ENCODE measurements at regions not wholly inside any gene's neighbourhood (a gene's known extent, or its start where the extent isn't known, plus 50 kb on each side); places are given as distances from the start of the nearest gene placed in this dataset.

DNA sequence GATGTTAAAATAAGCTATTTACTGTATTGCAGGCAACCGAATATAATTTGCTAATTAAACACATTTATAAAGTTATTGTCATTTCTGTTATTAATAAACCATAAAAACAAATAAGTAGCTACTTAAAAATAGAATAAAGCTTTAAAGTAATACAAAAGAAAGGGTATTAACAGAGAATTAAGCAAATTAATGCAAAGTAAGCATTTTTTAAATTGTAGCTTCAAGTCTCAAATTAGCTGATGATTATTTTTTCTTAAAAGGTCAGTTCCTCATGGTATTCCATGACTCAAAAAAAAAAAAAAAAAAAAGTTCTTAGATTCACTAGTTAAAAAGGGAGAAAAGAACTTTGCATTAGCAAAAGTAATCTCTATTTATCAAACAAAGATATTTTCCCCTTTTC is 292.5 kb downstream of the SLITRK1 start:
- DNase-seq: no peak

GRCh38 chr13:83577183-83577582 is 305.1 kb downstream of the SLITRK1 start:
- no peak for DNase-seq

- DNase-seq: no peak
These were observed 314.3 kb downstream of the SLITRK1 start for GRCh38 chr13:83568019-83568418.

- no peak for DNase-seq
These were observed 318.8 kb downstream of the SLITRK1 start for GRCh38 chr13:83563499-83563898.

- no peak for DNase-seq
These were observed 324.4 kb downstream of the SLITRK1 start for GRCh38 chr13:83557845-83558244.

DNA sequence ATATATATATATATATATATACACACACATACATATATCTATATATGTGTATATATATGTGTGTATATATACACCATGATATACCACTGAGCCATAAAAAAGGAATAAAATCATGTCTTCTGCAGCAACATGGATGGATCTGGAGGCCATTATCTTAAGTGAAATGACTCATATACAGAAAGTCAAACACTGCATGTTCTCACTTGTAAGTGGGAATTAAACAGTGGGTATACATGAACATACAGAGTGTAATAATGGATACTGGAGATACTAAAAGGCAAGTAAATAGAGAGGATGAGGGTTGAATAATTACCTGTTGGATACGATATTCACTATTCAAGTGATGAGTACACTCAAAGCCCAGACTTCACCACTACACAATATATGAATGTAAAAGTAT is 332.6 kb downstream of the SLITRK1 start:
- DNase-seq: no peak

- DNase-seq: no peak
These were observed 335.2 kb downstream of the SLITRK1 start for GRCh38 chr13:83547043-83547442.

GRCh38 chr13:83546476-83546875 is 335.8 kb downstream of the SLITRK1 start:
- no peak for DNase-seq

- DNase-seq: no peak
These were observed 343.6 kb downstream of the SLITRK1 start for GRCh38 chr13:83538636-83539035.

GRCh38 chr13:83536941-83537340 is 345.3 kb downstream of the SLITRK1 start:
- no peak for DNase-seq

- DNase-seq: no peak
These were observed 346.1 kb downstream of the SLITRK1 start for GRCh38 chr13:83536153-83536552.

DNA sequence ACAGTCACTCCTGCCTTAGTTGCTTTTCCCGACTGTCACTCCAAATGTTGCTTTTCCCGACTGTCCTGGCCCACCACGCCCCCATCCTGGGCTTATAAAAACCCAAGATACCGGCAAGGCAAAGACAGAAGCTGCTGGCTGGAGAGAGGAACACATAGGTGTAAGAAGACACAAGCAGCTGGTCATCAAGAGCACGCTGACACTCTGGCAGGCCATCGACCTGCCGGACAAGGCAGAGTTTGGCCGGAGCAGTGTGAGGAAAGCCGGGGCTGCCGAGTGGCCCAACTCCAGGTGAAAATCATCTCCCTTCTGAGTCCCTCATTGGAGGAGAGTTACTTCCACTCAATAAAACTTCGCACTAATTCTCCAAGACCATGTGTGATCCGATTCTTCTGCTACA is 349.5 kb downstream of the SLITRK1 start:
- no peak for DNase-seq

- no peak for DNase-seq
These were observed 351.3 kb downstream of the SLITRK1 start for GRCh38 chr13:83531022-83531421.

- DNase-seq: no peak
These were observed 365.5 kb downstream of the SLITRK1 start for GRCh38 chr13:83516781-83517180.

DNA sequence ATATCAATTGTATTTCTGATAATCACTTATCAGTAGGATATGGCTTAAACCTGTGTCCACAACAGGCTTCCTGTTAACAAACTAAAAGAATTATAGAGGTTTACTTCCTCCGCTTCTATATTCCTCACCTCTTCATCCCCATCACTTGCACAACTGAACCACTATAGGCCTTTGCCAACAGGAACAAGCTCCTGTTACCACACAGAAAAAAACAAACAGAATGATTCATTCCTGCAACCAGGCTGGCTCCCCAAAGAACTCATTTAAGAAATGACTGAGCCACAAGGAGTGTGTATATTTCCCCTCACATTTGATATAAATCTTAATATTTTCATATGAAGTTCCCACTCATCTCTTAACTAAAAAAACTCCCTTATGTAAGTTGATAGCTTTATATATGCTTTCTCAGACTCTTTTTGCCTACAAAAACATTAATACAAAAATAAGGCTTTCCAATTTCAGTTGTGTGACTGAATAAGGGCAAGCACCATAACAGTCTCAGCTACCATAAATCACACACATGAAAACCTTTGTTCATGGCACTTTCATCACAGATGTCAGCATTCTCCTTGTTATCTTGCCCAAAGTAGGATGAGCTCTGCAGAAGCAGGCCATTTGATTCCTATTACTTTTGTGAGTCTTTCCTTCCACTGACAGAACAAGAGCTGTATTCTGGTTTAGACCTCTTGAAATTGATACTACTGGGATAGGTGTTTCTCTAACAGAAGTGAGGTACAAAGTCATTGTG is 366.8 kb downstream of the SLITRK1 start:
- DNase-seq: no peak

- DNase-seq: no peak
These were observed 373.4 kb downstream of the SLITRK1 start for GRCh38 chr13:83508771-83509301.

GRCh38 chr13:83503424-83503823 is 378.9 kb downstream of the SLITRK1 start:
- DNase-seq: no peak

GRCh38 chr13:83499286-83499685 is 383.0 kb downstream of the SLITRK1 start:
- DNase-seq: no peak

GRCh38 chr13:83498481-83499190 is 383.6 kb downstream of the SLITRK1 start:
- no peak for DNase-seq

GRCh38 chr13:83498045-83498444 is 384.2 kb downstream of the SLITRK1 start:
- DNase-seq: no peak

- DNase-seq: no peak
These were observed 385.8 kb downstream of the SLITRK1 start for GRCh38 chr13:83496501-83496900.

- no peak for DNase-seq
These were observed 397.2 kb downstream of the SLITRK1 start for GRCh38 chr13:83485101-83485500.

GRCh38 chr13:83471011-83471410 is 411.3 kb downstream of the SLITRK1 start:
- no peak for DNase-seq

DNA sequence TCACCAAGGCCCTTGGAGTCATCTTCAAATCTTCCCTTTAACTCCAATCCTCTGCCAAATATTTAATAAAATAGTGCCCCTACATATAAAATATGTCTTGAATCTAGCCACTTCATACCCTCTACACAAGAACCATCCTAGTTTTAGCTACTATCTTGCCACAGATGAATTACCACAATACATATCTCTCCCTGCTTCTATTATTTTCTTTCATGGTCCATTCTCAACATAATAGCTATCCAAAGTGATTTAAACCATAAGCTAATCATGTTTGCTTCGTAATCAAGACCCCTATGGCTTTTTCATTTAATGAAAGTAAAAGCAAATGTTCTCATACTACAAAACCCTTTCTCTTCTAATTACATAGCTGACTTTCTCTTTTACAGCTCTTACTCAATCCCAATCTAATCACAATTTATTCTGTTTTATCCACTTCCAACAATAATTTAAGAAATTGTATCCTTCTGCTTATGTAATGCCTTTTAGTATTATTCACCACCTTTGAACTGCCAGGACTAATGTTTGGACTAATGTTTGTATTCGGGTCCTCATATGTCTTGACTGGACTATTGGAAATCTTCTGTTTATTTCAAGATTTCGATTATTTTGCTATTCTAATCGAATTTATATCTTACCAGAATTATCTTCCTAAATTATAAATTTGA is 412.0 kb downstream of the SLITRK1 start:
- DNase-seq: no peak

All from activated naive CD4-positive, alpha-beta T cell treated with anti-CD3 and anti-CD28 coated beads, Interleukin-2, amount 50 U/mL, for 16 hours (primary cell).